ENCODE measurements at regions not wholly inside any gene's neighbourhood (a gene's known extent, or its start where the extent isn't known, plus 50 kb on each side); places are given as distances from the start of the nearest gene placed in this dataset.

DNA sequence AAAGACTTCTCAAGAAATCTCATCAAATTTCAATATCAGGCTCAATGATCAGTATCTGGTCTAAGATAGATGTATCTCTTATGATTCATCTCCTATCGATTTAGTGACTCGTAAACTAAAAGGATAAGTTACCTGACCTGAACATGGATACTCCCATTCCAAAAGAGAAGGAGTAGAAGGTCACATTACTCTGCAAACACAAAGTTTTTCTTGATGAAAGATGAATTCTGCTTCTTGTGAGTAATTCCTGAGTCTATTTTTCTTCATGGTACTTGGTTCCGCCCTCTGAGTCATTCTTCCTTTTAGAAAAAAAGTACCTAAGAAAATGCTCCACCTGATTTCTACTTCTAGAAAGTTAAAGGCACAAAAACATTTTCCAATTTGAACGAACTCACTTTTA lies 223.1 kb upstream of the SLIT2 start:
- no peak overlapping the region for H3K4me2 ChIP-seq (replicated peaks; ENCODE audit: extremely low read depth, low read length, poor library complexity, severe bottlenecking)
- H3K27me3 ChIP-seq (ENCODE audit: control insufficient read depth in 2 of 2, insufficient read depth in 2 of 2, low read length in 2 of 2) = no peaks in the 10 kb centered on the region
- no peaks in the 10 kb centered on the region for H3K36me3 ChIP-seq (replicated peaks in 1 of 2; ENCODE audit: control insufficient read depth in 1 of 2, insufficient read depth in 2 of 2, low read length in 2 of 2)
- H3K4me1 ChIP-seq (ENCODE audit: control insufficient read depth in 1 of 2, insufficient read depth in 2 of 2, low read length in 2 of 2) = no peaks in the 10 kb centered on the region
- no peak overlapping the region for H3K27ac Mint-ChIP-seq
- no peaks in the 10 kb centered on the region for H3K9me3 ChIP-seq (replicated peaks in 1 of 2; ENCODE audit: control insufficient read depth in 1 of 2, insufficient read depth in 1 of 2, low read length in 2 of 2)
- WGBS (ENCODE audit: insufficient coverage) = no CpG with 5 or more reads among the region's 4 CpGs
- H3K4me1 Mint-ChIP-seq = no peaks in the 10 kb centered on the region
- no peak overlapping the region for H2AFZ ChIP-seq (ENCODE audit: insufficient read depth, low read depth, low read length, poor library complexity, severe bottlenecking)
- no peak for DNase-seq
- H3K36me3 Mint-ChIP-seq = no peaks in the 10 kb centered on the region
- H3K4me3 ChIP-seq (replicated peaks in 1 of 3; ENCODE audit: low read depth in 2 of 3, low read length in 3 of 3) = no peak overlapping the region
- H4K20me1 ChIP-seq (ENCODE audit: insufficient read depth, low read length) = no peaks in the 10 kb centered on the region
- no peak overlapping the region for H3K4me3 Mint-ChIP-seq
- TF ChIP-seq, protein P1, sequence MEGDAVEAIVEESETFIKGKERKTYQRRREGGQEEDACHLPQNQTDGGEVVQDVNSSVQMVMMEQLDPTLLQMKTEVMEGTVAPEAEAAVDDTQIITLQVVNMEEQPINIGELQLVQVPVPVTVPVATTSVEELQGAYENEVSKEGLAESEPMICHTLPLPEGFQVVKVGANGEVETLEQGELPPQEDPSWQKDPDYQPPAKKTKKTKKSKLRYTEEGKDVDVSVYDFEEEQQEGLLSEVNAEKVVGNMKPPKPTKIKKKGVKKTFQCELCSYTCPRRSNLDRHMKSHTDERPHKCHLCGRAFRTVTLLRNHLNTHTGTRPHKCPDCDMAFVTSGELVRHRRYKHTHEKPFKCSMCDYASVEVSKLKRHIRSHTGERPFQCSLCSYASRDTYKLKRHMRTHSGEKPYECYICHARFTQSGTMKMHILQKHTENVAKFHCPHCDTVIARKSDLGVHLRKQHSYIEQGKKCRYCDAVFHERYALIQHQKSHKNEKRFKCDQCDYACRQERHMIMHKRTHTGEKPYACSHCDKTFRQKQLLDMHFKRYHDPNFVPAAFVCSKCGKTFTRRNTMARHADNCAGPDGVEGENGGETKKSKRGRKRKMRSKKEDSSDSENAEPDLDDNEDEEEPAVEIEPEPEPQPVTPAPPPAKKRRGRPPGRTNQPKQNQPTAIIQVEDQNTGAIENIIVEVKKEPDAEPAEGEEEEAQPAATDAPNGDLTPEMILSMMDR (IDR thresholded peaks at IDR 0.05) = no peak
- peaks cover 0 to 1% (median 0%) of the 10 kb centered on the region in 3 donors for H3K27me3 Mint-ChIP-seq (ENCODE audit: low read depth in 3 of 3)
- H3K9me3 Mint-ChIP-seq = peaks cover 0 to 12% (median 0%) of the 10 kb centered on the region in 7 donors
- H3K79me2 ChIP-seq (ENCODE audit: insufficient read depth, low read length) = no peaks in the 10 kb centered on the region
- H3K9ac ChIP-seq (ENCODE audit: insufficient read depth, low read length, poor library complexity, severe bottlenecking) = no peak overlapping the region
- intact Hi-C loops (cut with micrococcal nuclease) = no loop called here
- no peak overlapping the region for H3K27ac ChIP-seq (ENCODE audit: low read depth in 1 of 2, low read length in 2 of 2)

DNA sequence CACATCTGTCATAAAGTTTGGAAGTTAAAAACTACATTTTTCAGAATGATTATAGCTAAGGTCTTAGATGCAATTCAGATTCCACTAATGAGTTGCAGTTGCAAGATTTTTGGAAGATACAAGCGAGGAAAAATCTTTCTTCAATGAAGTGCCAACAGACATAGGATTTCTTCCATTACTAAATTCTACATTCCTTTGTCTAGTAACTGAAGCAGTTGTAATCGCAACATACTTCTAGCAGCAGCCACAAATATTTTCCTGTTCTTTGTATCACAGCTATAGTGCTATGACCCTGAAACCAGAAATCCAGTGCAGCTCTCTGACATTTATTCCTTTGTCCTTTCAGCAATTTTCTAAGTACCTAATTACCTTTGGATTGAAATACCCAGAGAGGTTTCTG lies 225.2 kb upstream of the SLIT2 start:
- no peaks in the 10 kb centered on the region for H3K9me3 ChIP-seq (replicated peaks in 1 of 2; ENCODE audit: control insufficient read depth in 1 of 2, insufficient read depth in 1 of 2, low read length in 2 of 2)
- H2AFZ ChIP-seq (ENCODE audit: insufficient read depth, low read depth, low read length, poor library complexity, severe bottlenecking) = no peak overlapping the region
- no peaks in the 10 kb centered on the region for H3K4me1 ChIP-seq (ENCODE audit: control insufficient read depth in 1 of 2, insufficient read depth in 2 of 2, low read length in 2 of 2)
- H3K4me2 ChIP-seq (replicated peaks; ENCODE audit: extremely low read depth, low read length, poor library complexity, severe bottlenecking) = no peak overlapping the region
- Mint-ChIP-seq H3K36me3 (no peaks in the 10 kb centered on the region), H3K9me3 (peaks cover 0 to 12% (median 0%) of the 10 kb centered on the region in 7 donors), H3K4me1 (no peaks in the 10 kb centered on the region), H3K4me3 (no peak overlapping the region), H3K27me3 (ENCODE audit: low read depth in 3 of 3) (peaks cover 0 to 1% (median 0%) of the 10 kb centered on the region in 3 donors), H3K27ac (no peak overlapping the region)
- no peak overlapping the region for H3K4me3 ChIP-seq (replicated peaks in 1 of 3; ENCODE audit: low read depth in 2 of 3, low read length in 3 of 3)
- H3K79me2 ChIP-seq (ENCODE audit: insufficient read depth, low read length) = no peaks in the 10 kb centered on the region
- H3K27ac ChIP-seq (ENCODE audit: low read depth in 1 of 2, low read length in 2 of 2) = no peak overlapping the region
- H3K36me3 ChIP-seq (replicated peaks in 1 of 2; ENCODE audit: control insufficient read depth in 1 of 2, insufficient read depth in 2 of 2, low read length in 2 of 2) = no peaks in the 10 kb centered on the region
- 92% methylated on average over 1 of the region's 2 CpGs for WGBS (ENCODE audit: insufficient coverage)
- H3K27me3 ChIP-seq (ENCODE audit: control insufficient read depth in 2 of 2, insufficient read depth in 2 of 2, low read length in 2 of 2) = no peaks in the 10 kb centered on the region
- intact Hi-C loops (cut with micrococcal nuclease) = no loop called here
- no peak overlapping the region for H3K9ac ChIP-seq (ENCODE audit: insufficient read depth, low read length, poor library complexity, severe bottlenecking)
- no peaks in the 10 kb centered on the region for H4K20me1 ChIP-seq (ENCODE audit: insufficient read depth, low read length)
- no peak for DNase-seq
- TF ChIP-seq, protein P1 (IDR thresholded peaks at IDR 0.05) = no peak
